ENCODE measurements at regions not wholly inside any gene's neighbourhood (a gene's known extent, or its start where the extent isn't known, plus 50 kb on each side); places are given as distances from the start of the nearest gene placed in this dataset.

DNA sequence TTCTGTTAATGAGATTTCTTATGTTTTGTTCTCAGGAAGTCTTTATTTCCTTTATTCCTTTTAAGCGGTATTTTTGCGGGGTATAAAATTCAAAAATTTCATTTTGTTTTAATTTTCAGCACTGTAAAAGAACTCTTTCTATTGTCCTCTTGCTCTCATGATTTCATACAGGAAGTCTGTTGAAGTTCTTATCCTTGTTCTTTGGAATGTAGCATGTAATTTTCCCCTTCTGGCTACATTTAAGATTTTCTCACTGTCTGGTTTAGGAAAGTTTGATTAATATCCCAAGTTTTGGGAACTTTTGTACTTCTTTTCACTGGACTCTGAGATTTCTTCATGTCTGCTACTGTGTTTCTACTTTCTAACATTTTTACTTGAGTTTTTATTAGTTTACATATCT, 581.4 kb upstream of the GJE1 start:
- H3K4me1 ChIP-seq (replicated peaks): no peaks in the 10 kb centered on the region
- TF ChIP-seq POLR2A (IDR thresholded peaks at IDR 0.05): no peak
- H3K36me3 ChIP-seq: no peaks in the 10 kb centered on the region
- H3K27me3 ChIP-seq (replicated peaks; ENCODE audit: insufficient read depth): no peaks in the 10 kb centered on the region
- intact Hi-C loops (cut with DNase I): no loop called here
- DNase-seq (ENCODE audit: low spot score): no peak
- no peak overlapping the region for H3K27ac ChIP-seq
- WGBS: 76% methylated on average over 2 of the region's 2 CpGs
- H3K9me3 ChIP-seq: no peaks in the 10 kb centered on the region
- H3K4me3 ChIP-seq: no peak overlapping the region

DNA sequence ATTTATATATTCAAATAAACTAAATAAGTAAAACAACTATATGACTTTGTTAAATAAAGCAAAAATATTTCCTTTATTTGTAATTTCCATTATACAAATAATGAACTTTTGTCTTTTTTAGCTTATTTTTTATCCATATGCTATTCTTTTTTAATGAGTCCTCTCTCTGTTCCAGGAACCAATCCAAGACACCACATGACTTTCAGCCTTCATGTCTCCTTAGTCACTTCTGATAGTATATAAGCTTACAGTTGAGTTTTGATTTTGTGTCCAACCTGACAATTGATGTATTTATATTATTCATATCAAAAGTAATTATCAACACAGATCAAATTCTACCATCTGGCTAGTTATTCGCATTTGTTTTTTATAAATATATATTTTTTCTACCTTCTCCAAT, 582.3 kb upstream of the GJE1 start:
- Histone ChIP-seq H3K36me3 (no peaks in the 10 kb centered on the region), H3K27ac (no peak overlapping the region), H3K4me3 (no peak overlapping the region), H3K4me1 (replicated peaks) (no peaks in the 10 kb centered on the region), H3K27me3 (replicated peaks; ENCODE audit: insufficient read depth) (no peaks in the 10 kb centered on the region), H3K9me3 (no peaks in the 10 kb centered on the region)
- intact Hi-C loops (cut with DNase I): no loop called here
- TF ChIP-seq POLR2A (IDR thresholded peaks at IDR 0.05): no peak
- no peak for TF ChIP-seq POLR2AphosphoS5 (IDR thresholded peaks at IDR 0.05)
- TF ChIP-seq, protein P1, sequence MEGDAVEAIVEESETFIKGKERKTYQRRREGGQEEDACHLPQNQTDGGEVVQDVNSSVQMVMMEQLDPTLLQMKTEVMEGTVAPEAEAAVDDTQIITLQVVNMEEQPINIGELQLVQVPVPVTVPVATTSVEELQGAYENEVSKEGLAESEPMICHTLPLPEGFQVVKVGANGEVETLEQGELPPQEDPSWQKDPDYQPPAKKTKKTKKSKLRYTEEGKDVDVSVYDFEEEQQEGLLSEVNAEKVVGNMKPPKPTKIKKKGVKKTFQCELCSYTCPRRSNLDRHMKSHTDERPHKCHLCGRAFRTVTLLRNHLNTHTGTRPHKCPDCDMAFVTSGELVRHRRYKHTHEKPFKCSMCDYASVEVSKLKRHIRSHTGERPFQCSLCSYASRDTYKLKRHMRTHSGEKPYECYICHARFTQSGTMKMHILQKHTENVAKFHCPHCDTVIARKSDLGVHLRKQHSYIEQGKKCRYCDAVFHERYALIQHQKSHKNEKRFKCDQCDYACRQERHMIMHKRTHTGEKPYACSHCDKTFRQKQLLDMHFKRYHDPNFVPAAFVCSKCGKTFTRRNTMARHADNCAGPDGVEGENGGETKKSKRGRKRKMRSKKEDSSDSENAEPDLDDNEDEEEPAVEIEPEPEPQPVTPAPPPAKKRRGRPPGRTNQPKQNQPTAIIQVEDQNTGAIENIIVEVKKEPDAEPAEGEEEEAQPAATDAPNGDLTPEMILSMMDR (IDR thresholded peaks at IDR 0.05): no peak
- DNase-seq (ENCODE audit: low spot score): no peak
- 94% methylated on average over 1 of the region's 1 CpG for WGBS

GRCh38 chr6:141548966-141549365, 583.8 kb upstream of the GJE1 start:
- Histone ChIP-seq H3K36me3 (no peaks in the 10 kb centered on the region), H3K27me3 (replicated peaks; ENCODE audit: insufficient read depth) (no peaks in the 10 kb centered on the region), H3K4me3 (no peak overlapping the region), H3K27ac (no peak overlapping the region), H3K9me3 (no peaks in the 10 kb centered on the region), H3K4me1 (replicated peaks) (no peaks in the 10 kb centered on the region)
- WGBS: 77% methylated on average over 2 of the region's 2 CpGs
- DNase-seq (ENCODE audit: low spot score): no peak
- intact Hi-C loops (cut with DNase I): no loop called here
- no peak for TF ChIP-seq POLR2A (IDR thresholded peaks at IDR 0.05)
- TF ChIP-seq, protein P1 (IDR thresholded peaks at IDR 0.05): no peak
- no peak for TF ChIP-seq POLR2AphosphoS5 (IDR thresholded peaks at IDR 0.05)

DNA sequence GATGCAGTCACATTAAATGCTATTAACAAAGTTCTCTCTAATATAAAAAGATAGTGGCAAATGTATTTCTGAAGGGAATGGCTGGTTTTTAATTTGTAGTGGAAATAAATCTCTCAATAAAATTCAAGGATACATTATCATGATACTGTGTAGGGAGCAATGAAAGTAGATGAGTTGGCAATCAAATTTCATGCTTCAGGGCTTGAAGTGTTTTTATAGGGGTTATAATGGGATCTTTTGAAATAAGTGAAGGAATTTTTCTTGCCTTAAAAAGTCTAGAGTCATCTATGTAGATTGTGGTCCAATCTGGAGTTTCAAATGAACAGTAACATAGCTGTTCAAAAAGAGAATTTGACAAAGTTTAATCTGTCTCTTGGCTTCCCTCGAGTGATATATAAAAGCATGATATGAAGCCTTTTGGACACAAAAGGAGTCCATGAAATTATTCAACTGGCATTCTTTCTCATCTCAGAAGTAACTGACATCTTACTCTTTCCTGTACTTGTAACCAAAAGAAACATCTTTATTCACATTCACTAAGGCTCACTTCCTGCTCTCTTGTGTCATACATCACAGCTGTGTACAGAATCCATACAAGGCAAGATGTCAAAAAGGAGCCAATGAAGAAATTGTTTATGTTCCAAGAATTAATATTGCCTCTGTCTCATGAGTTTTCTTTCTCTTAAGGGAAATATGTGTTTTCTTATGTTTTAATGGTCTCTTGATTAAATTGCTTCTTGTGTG, 591.0 kb upstream of the GJE1 start:
- TF ChIP-seq, protein P1 (IDR thresholded peaks at IDR 0.05): no peak
- no peak for TF ChIP-seq POLR2A (IDR thresholded peaks at IDR 0.05)
- no peak for TF ChIP-seq POLR2AphosphoS5 (IDR thresholded peaks at IDR 0.05)
- Histone ChIP-seq H3K36me3 (no peaks in the 10 kb centered on the region), H3K27me3 (replicated peaks; ENCODE audit: insufficient read depth) (no peaks in the 10 kb centered on the region), H3K4me1 (replicated peaks) (no peaks in the 10 kb centered on the region), H3K27ac (no peak overlapping the region), H3K4me3 (no peak overlapping the region), H3K9me3 (no peaks in the 10 kb centered on the region)
- intact Hi-C loops (cut with DNase I): no loop called here
- no peak for DNase-seq (ENCODE audit: low spot score)
- 39% methylated on average over 1 of the region's 1 CpG for WGBS

DNA sequence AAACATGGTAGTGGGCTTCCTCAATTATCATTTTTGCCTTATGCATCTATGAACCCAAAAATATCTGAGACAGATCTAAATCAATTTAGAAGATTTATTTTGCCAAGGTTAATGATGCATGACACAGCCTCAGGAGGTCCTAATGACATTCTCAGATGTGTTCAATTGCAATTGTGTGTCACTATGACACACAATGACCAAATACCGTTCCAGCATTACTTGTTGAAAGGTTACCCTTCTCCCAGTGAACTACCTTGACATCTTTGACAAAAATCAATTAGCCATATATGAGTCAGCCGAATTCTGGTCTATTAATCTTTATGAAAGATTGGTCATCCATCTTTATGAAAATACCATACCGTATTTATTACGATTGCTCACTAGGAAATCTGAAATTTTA, 592.5 kb upstream of the GJE1 start:
- Histone ChIP-seq H3K27me3 (replicated peaks; ENCODE audit: insufficient read depth) (no peaks in the 10 kb centered on the region), H3K9me3 (no peaks in the 10 kb centered on the region), H3K36me3 (no peaks in the 10 kb centered on the region), H3K4me3 (no peak overlapping the region), H3K4me1 (replicated peaks) (no peaks in the 10 kb centered on the region), H3K27ac (no peak overlapping the region)
- no peak for DNase-seq (ENCODE audit: low spot score)
- no peak for TF ChIP-seq POLR2A (IDR thresholded peaks at IDR 0.05)
- no peak for TF ChIP-seq POLR2AphosphoS5 (IDR thresholded peaks at IDR 0.05)
- TF ChIP-seq, protein P1 (IDR thresholded peaks at IDR 0.05): no peak
- WGBS: 91% methylated on average over 4 of the region's 4 CpGs
- intact Hi-C loops (cut with DNase I): no loop called here
